DOHH2 (cell line): ENCODE measurements at regions not wholly inside any gene's neighbourhood (a gene's known extent, or its start where the extent isn't known, plus 50 kb on each side); places are given as distances from the start of the nearest gene placed in this dataset.

Experiments used
- EZH2phosphoT487 ChIP-seq: fragments of 200-600 bp; sonication (generic); IDR thresholded peaks from 2 replicates; pipeline ENCODE4 v1.6.1; 2017; ENCODE audit warnings: borderline replicate concordance, mild to moderate bottlenecking, antibody characterized with exemption, low read length, moderate library complexity, mixed read lengths
- TF ChIP-seq, protein P1 (sequence below): fragments of 200-600 bp; sonication (generic); IDR thresholded peaks from one replicate; pipeline ENCODE4 v1.5.1; 2014; ENCODE audit warnings: antibody characterized with exemption, mild to moderate bottlenecking, low read depth, low read length; ENCODE audit not compliant: poor library complexity, severe bottlenecking

DNA sequence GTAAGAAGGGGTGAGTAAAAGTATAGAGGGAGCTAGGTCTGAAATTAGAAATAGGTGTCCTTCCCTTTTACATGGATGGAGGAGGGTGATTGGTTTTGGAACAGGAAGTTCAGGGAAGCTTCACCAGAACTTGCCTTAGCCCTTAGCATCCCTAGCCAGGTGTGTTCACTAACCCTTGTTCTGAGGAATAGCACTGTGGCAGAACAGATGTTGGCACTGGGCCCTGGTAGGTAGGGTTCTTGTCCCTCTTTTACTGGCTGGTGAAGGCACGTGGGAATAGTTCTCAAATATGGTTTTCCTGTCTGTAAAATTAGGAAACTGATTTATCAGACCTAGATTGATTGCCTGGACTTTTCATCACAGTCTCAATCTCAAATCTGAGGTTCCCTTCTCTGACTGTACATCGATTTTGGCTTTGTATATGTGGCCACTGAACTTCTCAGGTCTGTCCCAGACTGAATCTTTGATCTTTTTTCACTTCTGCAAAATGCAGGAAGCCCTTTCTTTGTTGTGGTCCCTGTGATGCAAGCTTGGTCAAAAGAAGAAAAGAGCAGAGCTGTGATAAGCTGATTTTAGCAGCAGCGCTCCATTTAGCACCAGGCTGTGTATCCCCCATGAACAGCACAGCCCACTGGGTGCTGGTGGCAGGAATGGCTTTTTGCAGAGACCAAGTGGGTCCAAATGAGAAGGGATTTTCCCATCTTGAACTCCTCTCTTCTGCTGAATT lies 86.2 kb upstream of the HTR2A start:
- TF ChIP-seq, protein P1, sequence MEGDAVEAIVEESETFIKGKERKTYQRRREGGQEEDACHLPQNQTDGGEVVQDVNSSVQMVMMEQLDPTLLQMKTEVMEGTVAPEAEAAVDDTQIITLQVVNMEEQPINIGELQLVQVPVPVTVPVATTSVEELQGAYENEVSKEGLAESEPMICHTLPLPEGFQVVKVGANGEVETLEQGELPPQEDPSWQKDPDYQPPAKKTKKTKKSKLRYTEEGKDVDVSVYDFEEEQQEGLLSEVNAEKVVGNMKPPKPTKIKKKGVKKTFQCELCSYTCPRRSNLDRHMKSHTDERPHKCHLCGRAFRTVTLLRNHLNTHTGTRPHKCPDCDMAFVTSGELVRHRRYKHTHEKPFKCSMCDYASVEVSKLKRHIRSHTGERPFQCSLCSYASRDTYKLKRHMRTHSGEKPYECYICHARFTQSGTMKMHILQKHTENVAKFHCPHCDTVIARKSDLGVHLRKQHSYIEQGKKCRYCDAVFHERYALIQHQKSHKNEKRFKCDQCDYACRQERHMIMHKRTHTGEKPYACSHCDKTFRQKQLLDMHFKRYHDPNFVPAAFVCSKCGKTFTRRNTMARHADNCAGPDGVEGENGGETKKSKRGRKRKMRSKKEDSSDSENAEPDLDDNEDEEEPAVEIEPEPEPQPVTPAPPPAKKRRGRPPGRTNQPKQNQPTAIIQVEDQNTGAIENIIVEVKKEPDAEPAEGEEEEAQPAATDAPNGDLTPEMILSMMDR, result no peak
- TF ChIP-seq EZH2phosphoT487, result no peak
